Neural progenitor cell (in vitro differentiated cells): ENCODE measurements at regions not wholly inside any gene's neighbourhood (a gene's known extent, or its start where the extent isn't known, plus 50 kb on each side); places are given as distances from the start of the nearest gene placed in this dataset.

Experiments used
- DNase-seq: peaks from one replicate; pipeline ENCODE4 v3.0.0-alpha.2; 2016; ENCODE audit warnings: low spot score
- H2AFZ ChIP-seq: fragments of 200-600 bp; sonication (generic); replicated peaks from 2 replicates; pipeline ENCODE4 v1.6.1; 2016; ENCODE audit warnings: antibody characterized with exemption
- H3F3A ChIP-seq: fragments of 200-600 bp; sonication (generic); 2 replicates; pipeline ENCODE4 v1.6.1; 2016; ENCODE audit warnings: antibody characterized with exemption, low read depth
- H3K27ac ChIP-seq: fragments of 200-600 bp; sonication (generic); 2 replicates; pipeline ENCODE4 v1.5.1; 2016; ENCODE audit warnings: mild to moderate bottlenecking
- H3K27me3 ChIP-seq: fragments of 200-600 bp; sonication (generic); 2 replicates; pipeline ENCODE4 v1.6.1; 2016; ENCODE audit warnings: mild to moderate bottlenecking, moderate library complexity
- H3K36me3 ChIP-seq: fragments of 200-600 bp; sonication (generic); 2 replicates; pipeline ENCODE4 v1.5.1; 2016
- H3K4me1 ChIP-seq: fragments of 200-600 bp; sonication (generic); 2 replicates; pipeline ENCODE4 v1.6.1; 2016; ENCODE audit warnings: mixed run types
- H3K4me2 ChIP-seq: fragments of 200-600 bp; sonication (generic); 2 replicates; pipeline ENCODE4 v1.6.1; 2016
- H3K4me3 ChIP-seq: fragments of 200-600 bp; sonication (generic); 2 replicates; pipeline ENCODE4 v1.5.1; 2016
- H3K79me2 ChIP-seq: fragments of 200-600 bp; sonication (generic); 2 replicates; pipeline ENCODE4 v1.6.1; 2016; ENCODE audit warnings: low read depth
- H3K9ac ChIP-seq: fragments of 200-600 bp; sonication (generic); 2 replicates; pipeline ENCODE4 v1.6.1; 2016
- H3K9me3 ChIP-seq: fragments of 200-600 bp; sonication (generic); 2 replicates; pipeline ENCODE4 v1.5.1; 2016; ENCODE audit warnings: low read depth
- H4K20me1 ChIP-seq: fragments of 200-600 bp; sonication (generic); 2 replicates; pipeline ENCODE4 v1.6.1; 2016; ENCODE audit warnings: low read depth
- H3K27ac Mint-ChIP-seq: 3 replicates; pipeline ENCODE4 v1.8.0; 2021; ENCODE audit warnings: mixed read lengths
- H3K27me3 Mint-ChIP-seq: 2 replicates; pipeline ENCODE4 v1.8.0; 2022; ENCODE audit warnings: low read depth, mild to moderate bottlenecking, inconsistent platforms, moderate library complexity, mixed read lengths; ENCODE audit not compliant: insufficient read depth
- H3K36me3 Mint-ChIP-seq: 3 replicates; pipeline ENCODE4 v1.8.0; 2021; ENCODE audit warnings: mixed read lengths
- H3K4me1 Mint-ChIP-seq: 3 replicates; pipeline ENCODE4 v1.8.0; 2021; ENCODE audit warnings: mixed read lengths
- H3K4me3 Mint-ChIP-seq: 3 replicates; pipeline ENCODE4 v1.8.0; 2021; ENCODE audit warnings: mild to moderate bottlenecking, moderate library complexity, mixed read lengths
- H3K9me3 Mint-ChIP-seq: 3 replicates; pipeline ENCODE4 v1.8.0; 2020; ENCODE audit warnings: mixed read lengths
- EZH2 ChIP-seq: fragments of 200-600 bp; sonication (generic); IDR thresholded peaks from 2 replicates; pipeline ENCODE4 v1.6.1; 2017; ENCODE audit warnings: antibody characterized with exemption, mild to moderate bottlenecking, moderate library complexity
- EZH2phosphoT487 ChIP-seq: fragments of 200-600 bp; sonication (generic); IDR thresholded peaks from 2 replicates; pipeline ENCODE4 v1.6.1; 2017; ENCODE audit warnings: antibody characterized with exemption
- TF ChIP-seq, protein P1 (sequence below): fragments of 200-600 bp; sonication (generic); IDR thresholded peaks from 2 replicates; pipeline ENCODE4 v1.5.1; 2017; ENCODE audit warnings: antibody characterized with exemption, mild to moderate bottlenecking

DNA sequence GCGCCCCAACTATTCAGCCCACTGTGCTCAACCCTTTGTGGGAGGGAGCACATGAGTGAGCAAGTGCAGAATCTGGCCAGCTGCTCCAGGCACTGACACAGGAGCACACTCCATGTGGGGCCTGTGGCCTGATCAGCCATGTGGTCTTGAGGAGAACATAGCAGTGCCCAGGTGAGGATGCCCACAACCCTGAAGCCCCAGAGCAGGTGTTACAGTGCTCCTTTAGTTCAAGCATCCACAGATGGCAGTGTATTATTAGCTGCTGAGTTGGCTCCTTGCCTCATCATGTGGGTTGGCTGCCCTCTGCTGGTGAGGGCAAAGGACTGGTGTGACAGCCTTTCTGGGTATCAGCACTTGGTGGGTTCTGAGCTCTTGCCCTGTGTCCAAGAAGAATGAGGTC is 1588.2 kb downstream of the SI start:
- Histone ChIP-seq H2AFZ (no peak overlapping the region), H3K27me3 (no peaks in the 10 kb centered on the region), H3K9ac (no peak overlapping the region), H3K79me2 (no peaks in the 10 kb centered on the region), H3K27ac (no peak overlapping the region), H3K4me2 (no peak overlapping the region), H3K4me3 (no peak overlapping the region), H3K36me3 (no peaks in the 10 kb centered on the region), H3F3A (no peaks in the 10 kb centered on the region), H3K9me3 (no peaks in the 10 kb centered on the region), H3K4me1 (no peaks in the 10 kb centered on the region), H4K20me1 (no peaks in the 10 kb centered on the region)
- no peaks in the 10 kb centered on the region for H3K36me3 Mint-ChIP-seq
- H3K27ac Mint-ChIP-seq, result no peak overlapping the region
- TF ChIP-seq, protein P1, sequence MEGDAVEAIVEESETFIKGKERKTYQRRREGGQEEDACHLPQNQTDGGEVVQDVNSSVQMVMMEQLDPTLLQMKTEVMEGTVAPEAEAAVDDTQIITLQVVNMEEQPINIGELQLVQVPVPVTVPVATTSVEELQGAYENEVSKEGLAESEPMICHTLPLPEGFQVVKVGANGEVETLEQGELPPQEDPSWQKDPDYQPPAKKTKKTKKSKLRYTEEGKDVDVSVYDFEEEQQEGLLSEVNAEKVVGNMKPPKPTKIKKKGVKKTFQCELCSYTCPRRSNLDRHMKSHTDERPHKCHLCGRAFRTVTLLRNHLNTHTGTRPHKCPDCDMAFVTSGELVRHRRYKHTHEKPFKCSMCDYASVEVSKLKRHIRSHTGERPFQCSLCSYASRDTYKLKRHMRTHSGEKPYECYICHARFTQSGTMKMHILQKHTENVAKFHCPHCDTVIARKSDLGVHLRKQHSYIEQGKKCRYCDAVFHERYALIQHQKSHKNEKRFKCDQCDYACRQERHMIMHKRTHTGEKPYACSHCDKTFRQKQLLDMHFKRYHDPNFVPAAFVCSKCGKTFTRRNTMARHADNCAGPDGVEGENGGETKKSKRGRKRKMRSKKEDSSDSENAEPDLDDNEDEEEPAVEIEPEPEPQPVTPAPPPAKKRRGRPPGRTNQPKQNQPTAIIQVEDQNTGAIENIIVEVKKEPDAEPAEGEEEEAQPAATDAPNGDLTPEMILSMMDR, result peak; percentile 82
- TF ChIP-seq EZH2phosphoT487 (no peak), EZH2 (no peak)
- DNase-seq, result peak; percentile 82
- H3K4me1 Mint-ChIP-seq, result no peaks in the 10 kb centered on the region
- H3K4me3 Mint-ChIP-seq, result no peak overlapping the region
- no peaks in the 10 kb centered on the region for H3K9me3 Mint-ChIP-seq
- no peaks in the 10 kb centered on the region for H3K27me3 Mint-ChIP-seq

DNA sequence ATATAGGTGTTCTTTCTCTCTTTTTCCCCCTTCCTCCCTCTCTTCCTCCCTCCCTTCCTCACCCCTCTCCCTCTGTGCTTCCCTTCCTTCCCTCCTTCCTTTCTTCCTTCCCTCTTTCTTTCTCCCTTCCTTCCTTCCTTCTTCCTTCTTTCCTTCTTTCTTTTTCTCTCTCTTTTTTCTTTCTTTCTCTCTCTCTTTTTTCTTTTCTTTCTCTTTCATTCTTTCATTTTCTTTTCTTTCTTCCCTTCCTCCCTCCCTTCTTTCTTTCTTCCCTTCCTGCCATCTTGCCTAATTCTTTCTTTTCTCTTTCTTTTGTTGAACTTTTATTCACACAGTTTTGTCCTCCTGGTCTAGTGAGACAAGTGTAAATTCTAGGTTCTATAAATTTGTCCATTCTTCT is 1595.6 kb downstream of the SI start:
- Mint-ChIP-seq H3K27ac (no peak overlapping the region), H3K9me3 (peaks cover 5% of the 10 kb centered on the region), H3K36me3 (no peaks in the 10 kb centered on the region), H3K27me3 (no peaks in the 10 kb centered on the region), H3K4me3 (no peak overlapping the region), H3K4me1 (no peaks in the 10 kb centered on the region)
- Histone ChIP-seq H3K4me2 (no peak overlapping the region), H3K27ac (no peak overlapping the region), H3K4me1 (no peaks in the 10 kb centered on the region), H3K27me3 (no peaks in the 10 kb centered on the region), H2AFZ (no peak overlapping the region), H3F3A (no peaks in the 10 kb centered on the region), H3K79me2 (no peaks in the 10 kb centered on the region), H4K20me1 (no peaks in the 10 kb centered on the region), H3K4me3 (no peak overlapping the region), H3K9ac (no peak overlapping the region), H3K36me3 (no peaks in the 10 kb centered on the region), H3K9me3 (no peaks in the 10 kb centered on the region)
- TF ChIP-seq EZH2 (no peak), EZH2phosphoT487 (no peak)
- TF ChIP-seq, protein P1, result no peak
- DNase-seq, result no peak

DNA sequence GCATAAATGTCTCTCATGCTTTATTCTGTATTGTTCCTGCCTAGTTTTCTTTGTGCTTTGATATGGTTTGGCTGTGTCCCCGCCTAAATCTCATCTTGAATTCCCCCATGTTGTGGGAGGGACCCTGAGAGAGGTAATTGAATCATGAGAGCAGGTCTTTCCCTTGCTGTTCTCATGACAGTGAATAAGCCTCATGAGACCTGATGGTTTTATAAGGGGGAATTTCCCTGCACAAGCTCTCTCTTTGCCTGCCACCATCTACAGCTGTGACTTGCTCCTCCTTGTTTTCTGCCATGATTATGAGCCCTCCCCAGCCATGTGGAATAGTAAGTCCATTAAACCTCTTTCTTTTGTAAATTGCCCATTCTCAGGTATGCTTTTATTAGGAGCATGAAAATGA is 1596.6 kb downstream of the SI start:
- H3K27me3 Mint-ChIP-seq, result no peaks in the 10 kb centered on the region

More for the DNA sequence above, 1596.6 kb downstream of the SI start:
- no peaks in the 10 kb centered on the region for H4K20me1 ChIP-seq
- H3K27ac ChIP-seq, result no peak overlapping the region
- no peak overlapping the region for H3K9ac ChIP-seq
- Mint-ChIP-seq H3K4me1 (no peaks in the 10 kb centered on the region), H3K9me3 (peaks cover 5% of the 10 kb centered on the region), H3K27ac (no peak overlapping the region), H3K4me3 (no peak overlapping the region), H3K36me3 (no peaks in the 10 kb centered on the region)
- H3K9me3 ChIP-seq, result no peaks in the 10 kb centered on the region
- H3K79me2 ChIP-seq, result no peaks in the 10 kb centered on the region
- no peak overlapping the region for H3K4me2 ChIP-seq
- no peaks in the 10 kb centered on the region for H3K36me3 ChIP-seq
- peak overlapping the region; percentile 34 for H2AFZ ChIP-seq
- H3K4me3 ChIP-seq, result no peak overlapping the region
- DNase-seq, result no peak
- TF ChIP-seq, protein P1, result no peak
- TF ChIP-seq EZH2 (no peak), EZH2phosphoT487 (no peak)
- H3F3A ChIP-seq, result no peaks in the 10 kb centered on the region
- H3K27me3 ChIP-seq, result no peaks in the 10 kb centered on the region
- no peaks in the 10 kb centered on the region for H3K4me1 ChIP-seq
